Keratinocyte (primary cell): ENCODE measurements at regions not wholly inside any gene's neighbourhood (a gene's known extent, or its start where the extent isn't known, plus 50 kb on each side); places are given as distances from the start of the nearest gene placed in this dataset.
"Not testable (repeated sequence)": the region's sequence is repeated elsewhere in the genome, so short reads cannot be mapped to it uniquely, and the experiment has no call there.

ENCODE experiments used
- DNase-seq: peaks from one replicate; pipeline ENCODE4 v3.0.0-alpha.2; 2011; ENCODE audit warnings: low read depth, missing footprints, low spot score
- FAIRE-seq: peaks from 2 replicates; lab custom pipeline; 2011; peaks lifted over from hg19 to GRCh38; lab: Jason Lieb, UNC
- H2AFZ ChIP-seq: 2 replicates; pipeline ENCODE4 v1.6.0; 2012; ENCODE audit warnings: low read length, control low read depth, inconsistent platforms; ENCODE audit not compliant: control insufficient read depth
- H3K27ac ChIP-seq: 2 replicates; pipeline ENCODE4 v1.5.1; 2011; ENCODE audit warnings: low read length; ENCODE audit not compliant: control insufficient read depth, insufficient read depth
- H3K27me3 ChIP-seq: 3 replicates; pipeline ENCODE4 v1.6.0; 2011; ENCODE audit warnings: low read length; ENCODE audit not compliant: control insufficient read depth, insufficient read depth; ENCODE audit errors: extremely low read depth
- H3K36me3 ChIP-seq, 2 experiments: 2 replicates in 1 of 2; 3 replicates in 1 of 2; pipeline ENCODE4 v1.5.1; 2011; ENCODE audit warnings: low read length in 2 of 2, mild to moderate bottlenecking in 1 of 2; ENCODE audit not compliant: control insufficient read depth in 2 of 2, insufficient read depth in 2 of 2; ENCODE audit errors: extremely low read depth in 1 of 2
- H3K4me1 ChIP-seq: 3 replicates; pipeline ENCODE4 v1.5.1; 2011; ENCODE audit warnings: low read length; ENCODE audit not compliant: control insufficient read depth, insufficient read depth; ENCODE audit errors: extremely low read depth
- H3K4me2 ChIP-seq: 3 replicates; pipeline ENCODE4 v1.6.0; 2011; ENCODE audit warnings: low read depth, low read length; ENCODE audit not compliant: control insufficient read depth, insufficient read depth; ENCODE audit errors: extremely low read depth
- H3K4me3 ChIP-seq, 3 experiments: fragments of 200-600 bp in 1 of 3; sonication (generic) in 1 of 3; 2 replicates in 2 of 3; 3 replicates in 1 of 3; pipeline ENCODE4 v1.5.1; 2011 to 2016; ENCODE audit warnings: low read length in 3 of 3, mild to moderate bottlenecking in 3 of 3, control low read depth in 2 of 3, inconsistent platforms in 1 of 3, low read depth in 1 of 3, mixed read lengths in 1 of 3, mixed run types in 1 of 3, moderate library complexity in 1 of 3; ENCODE audit not compliant: control insufficient read depth in 2 of 3, insufficient read depth in 2 of 3; ENCODE audit errors: extremely low read depth in 1 of 3
- H3K79me2 ChIP-seq: 2 replicates; pipeline ENCODE4 v1.6.0; 2012; ENCODE audit warnings: low read length; ENCODE audit not compliant: control insufficient read depth, insufficient read depth
- H3K9ac ChIP-seq: 3 replicates; pipeline ENCODE4 v1.6.0; 2011; ENCODE audit warnings: low read length; ENCODE audit not compliant: control insufficient read depth, insufficient read depth; ENCODE audit errors: extremely low read depth
- H3K9me1 ChIP-seq: 3 replicates; pipeline ENCODE4 v1.6.0; 2011; ENCODE audit warnings: low read length; ENCODE audit not compliant: control insufficient read depth, insufficient read depth; ENCODE audit errors: extremely low read depth
- H3K9me3 ChIP-seq: 2 replicates; pipeline ENCODE4 v1.5.1; 2012; ENCODE audit warnings: low read depth, low read length; ENCODE audit not compliant: control insufficient read depth
- H4K20me1 ChIP-seq: 3 replicates; pipeline ENCODE4 v1.6.0; 2011; ENCODE audit warnings: low read length; ENCODE audit not compliant: control insufficient read depth, insufficient read depth; ENCODE audit errors: extremely low read depth
- CTCF ChIP-seq, 3 experiments: IDR thresholded peaks in 1 of 3; conservative IDR thresholded peaks in 1 of 3; optimal IDR thresholded peaks in 1 of 3; 2 replicates in 2 of 3; 3 replicates in 1 of 3; pipeline versions ENCODE3 to v1.5.1; 2011; ENCODE audit warnings: low read length in 3 of 3, mild to moderate bottlenecking in 3 of 3, moderate library complexity in 2 of 3, control low read depth in 1 of 3, inconsistent platforms in 1 of 3; ENCODE audit not compliant: insufficient read depth in 2 of 3; ENCODE audit errors: extremely low read depth in 1 of 3
- EZH2 ChIP-seq: IDR thresholded peaks from one replicate; pipeline ENCODE4 v1.6.1; 2012; ENCODE audit warnings: inconsistent platforms, mild to moderate bottlenecking, low read length, moderate library complexity
- dilution Hi-C: fragments of 300-500 bp; cut with MboI; formaldehyde crosslinking; loops from one replicate; pipeline ENCODE4 v1.7.0; 2020; ENCODE audit warnings: low sequenced_read_pairs; ENCODE audit not compliant: extremely low pct_ligation_motif_present

- peak; percentile 62 for DNase-seq
- dilution Hi-C loops, result no loop called here
- H3K36me3 ChIP-seq, result no peaks in the 10 kb centered on the region
- no peak overlapping the region for H3K9ac ChIP-seq
- TF ChIP-seq CTCF (optimal IDR thresholded peaks at IDR 0.05 in 1 of 3, IDR thresholded peaks at IDR 0.05 in 1 of 3, conservative IDR thresholded peaks at IDR 0.05 in 1 of 3; ENCODE audit: extremely low read depth in 1 of 3, insufficient read depth in 2 of 3, low read length in 3 of 3) (no peak), EZH2 (no peak)
- no peaks in the 10 kb centered on the region for H3K79me2 ChIP-seq
- peak; percentile 100 for FAIRE-seq
- no peaks in the 10 kb centered on the region for H3K9me1 ChIP-seq
- H2AFZ ChIP-seq, result peak overlapping the region; percentile 38
- H3K4me2 ChIP-seq, result peak overlapping the region; percentile 52
- peak overlapping the region; percentile 65 for H3K27ac ChIP-seq
- H4K20me1 ChIP-seq, result no peaks in the 10 kb centered on the region
- peaks cover 28% of the 10 kb centered on the region for H3K4me1 ChIP-seq
- H3K4me3 ChIP-seq, result peak overlapping the region in 2 of 3 experiments; percentile 11 to 27
- H3K27me3 ChIP-seq, result no peaks in the 10 kb centered on the region
- H3K9me3 ChIP-seq, result no peaks in the 10 kb centered on the region
These were observed 389.2 kb upstream of the TENM3 start for GRCh38 chr4:181853881-181854511.

GRCh38 chr4:181855307-181855706 is 387.9 kb upstream of the TENM3 start:
- peak; percentile 48 for FAIRE-seq
- dilution Hi-C loops, result no loop called here
- Histone ChIP-seq H3K9me3 (no peaks in the 10 kb centered on the region), H3K4me2 (peak overlapping the region; percentile 12), H4K20me1 (no peaks in the 10 kb centered on the region), H2AFZ (no peak overlapping the region), H3K9me1 (no peaks in the 10 kb centered on the region), H3K79me2 (no peaks in the 10 kb centered on the region), H3K27ac (peak overlapping the region; percentile 65), H3K9ac (no peak overlapping the region), H3K4me3 (no peak overlapping the region), H3K36me3 (no peaks in the 10 kb centered on the region), H3K27me3 (no peaks in the 10 kb centered on the region), H3K4me1 (peaks cover 28% of the 10 kb centered on the region)
- DNase-seq, result peak; percentile 36
- no peak for TF ChIP-seq CTCF (optimal IDR thresholded peaks at IDR 0.05 in 1 of 3, IDR thresholded peaks at IDR 0.05 in 1 of 3, conservative IDR thresholded peaks at IDR 0.05 in 1 of 3; ENCODE audit: extremely low read depth in 1 of 3, insufficient read depth in 2 of 3, low read length in 3 of 3)
- no peak for TF ChIP-seq EZH2

GRCh38 chr4:181857471-181857870 is 385.7 kb upstream of the TENM3 start:
- H2AFZ ChIP-seq, dilution Hi-C loops, H3K27me3 ChIP-seq, H4K20me1 ChIP-seq, H3K27ac ChIP-seq, H3K36me3 ChIP-seq, H3K4me3 ChIP-seq, DNase-seq, H3K4me2 ChIP-seq, H3K9me3 ChIP-seq, FAIRE-seq, H3K79me2 ChIP-seq, H3K9me1 ChIP-seq, H3K9ac ChIP-seq: not testable (repeated sequence)
- peaks cover 28% of the 10 kb centered on the region for H3K4me1 ChIP-seq
